Psoas muscle (tissue), 7 donors: ENCODE measurements at regions not wholly inside any gene's neighbourhood (a gene's known extent, or its start where the extent isn't known, plus 50 kb on each side); places are given as distances from the start of the nearest gene placed in this dataset.

ENCODE experiments used
- ATAC-seq, 4 donors: fragments of 200-7000 bp; cut with Tn5 transposase; one replicate each; pipeline ENCODE4 v1.9.1; 2020; ENCODE audit warnings: moderate library complexity in 3 of 4, mild to moderate bottlenecking in 2 of 4
- DNase-seq, 2 donors: peaks; one replicate each; pipeline ENCODE4 v3.0.0-alpha.2; 2020
- H3K27ac ChIP-seq: fragments of 200-600 bp; one replicate; pipeline ENCODE4 v1.8.0; 2022
- H3K27me3 ChIP-seq, 3 donors: fragments of 200-600 bp in 1 of 3; one replicate each; pipeline versions ENCODE4 v1.6.1 to v1.8.0; 2013 to 2022; ENCODE audit warnings: low read length in 2 of 3, mild to moderate bottlenecking in 2 of 3, moderate library complexity in 1 of 3; ENCODE audit not compliant: insufficient read depth in 3 of 3
- H3K36me3 ChIP-seq, 2 donors: fragments of 200-600 bp in 1 of 2; one replicate each; pipeline versions ENCODE4 v1.6.1 to v1.8.0; 2013 to 2022; ENCODE audit warnings: low read depth in 1 of 2, mild to moderate bottlenecking in 1 of 2, moderate library complexity in 1 of 2; ENCODE audit not compliant: insufficient read depth in 1 of 2
- H3K4me1 ChIP-seq: fragments of 200-600 bp; one replicate; pipeline ENCODE4 v1.8.0; 2022
- H3K4me3 ChIP-seq: fragments of 200-600 bp; one replicate; pipeline ENCODE4 v1.8.0; 2022; ENCODE audit warnings: mild to moderate bottlenecking
- H3K9me3 ChIP-seq: fragments of 200-600 bp; one replicate; pipeline ENCODE4 v1.8.0; 2022
- WGBS, 3 donors: extraction: QIAGEN DNeasy Blood & Tissue Kit; methylation state at CpG; one replicate each; pipeline versions ENCODE4 v1.1.6 to v1.1.7; 2013; 5-methylcytosine and 5-hydroxymethylcytosine counted together
- intact Hi-C, 2 donors: fragments of 100-400 bp; cut with DNase I; formaldehyde crosslinking; loops; one replicate each; pipeline versions ENCODE4 v1.11.0 to v1.14.2; 2022
- TF ChIP-seq, protein P1 (sequence below): fragments of 200-600 bp; IDR thresholded peaks from one replicate; pipeline ENCODE4 v1.8.0; 2022; ENCODE audit warnings: antibody characterized with exemption
- donor health status: healthy with polysubstance abuse.
- donor health status: DM: no; HTN: no; CAD: no; lungs with moderate emphysema.
- donor health status: Bipolar disorder and iron deficiency.
- donor health status: healthy.
- donor health status: DM: yes; HTN: yes; CAD: no.
- donor health status: DM: no; HTN: no; CAD: no.
- donor health status: DM: yes; HTN: yes; CAD: no.

DNA sequence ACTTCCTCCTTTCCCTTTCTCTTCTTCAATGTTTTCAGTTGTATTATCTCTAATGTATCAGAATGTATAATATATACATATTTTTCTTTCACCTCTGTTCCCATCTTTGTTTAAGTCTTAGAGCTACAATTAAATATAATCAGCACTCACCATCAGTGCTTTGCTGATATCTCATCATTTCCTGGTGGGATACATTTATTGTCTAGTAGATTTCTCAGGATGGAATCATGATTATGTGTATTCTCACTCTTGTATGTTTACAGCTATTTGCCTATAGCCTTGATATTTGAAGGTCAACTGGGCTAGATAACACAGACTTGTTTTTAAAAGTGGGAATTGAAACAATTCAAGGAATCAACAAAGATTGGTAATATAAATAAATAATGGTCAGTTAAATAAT lies 124.9 kb upstream of the EEA1 start:
- Histone ChIP-seq H3K4me1 (peaks cover 10% of the 10 kb centered on the region), H3K9me3 (no peaks in the 10 kb centered on the region), H3K36me3 (no peaks in the 10 kb centered on the region), H3K27ac (no peak overlapping the region), H3K4me3 (no peak overlapping the region), H3K27me3 (no peaks in the 10 kb centered on the region)
- no peak for ATAC-seq
- intact Hi-C loops: no loop called here
- TF ChIP-seq, protein P1, sequence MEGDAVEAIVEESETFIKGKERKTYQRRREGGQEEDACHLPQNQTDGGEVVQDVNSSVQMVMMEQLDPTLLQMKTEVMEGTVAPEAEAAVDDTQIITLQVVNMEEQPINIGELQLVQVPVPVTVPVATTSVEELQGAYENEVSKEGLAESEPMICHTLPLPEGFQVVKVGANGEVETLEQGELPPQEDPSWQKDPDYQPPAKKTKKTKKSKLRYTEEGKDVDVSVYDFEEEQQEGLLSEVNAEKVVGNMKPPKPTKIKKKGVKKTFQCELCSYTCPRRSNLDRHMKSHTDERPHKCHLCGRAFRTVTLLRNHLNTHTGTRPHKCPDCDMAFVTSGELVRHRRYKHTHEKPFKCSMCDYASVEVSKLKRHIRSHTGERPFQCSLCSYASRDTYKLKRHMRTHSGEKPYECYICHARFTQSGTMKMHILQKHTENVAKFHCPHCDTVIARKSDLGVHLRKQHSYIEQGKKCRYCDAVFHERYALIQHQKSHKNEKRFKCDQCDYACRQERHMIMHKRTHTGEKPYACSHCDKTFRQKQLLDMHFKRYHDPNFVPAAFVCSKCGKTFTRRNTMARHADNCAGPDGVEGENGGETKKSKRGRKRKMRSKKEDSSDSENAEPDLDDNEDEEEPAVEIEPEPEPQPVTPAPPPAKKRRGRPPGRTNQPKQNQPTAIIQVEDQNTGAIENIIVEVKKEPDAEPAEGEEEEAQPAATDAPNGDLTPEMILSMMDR: no peak
- no peak for DNase-seq

DNA sequence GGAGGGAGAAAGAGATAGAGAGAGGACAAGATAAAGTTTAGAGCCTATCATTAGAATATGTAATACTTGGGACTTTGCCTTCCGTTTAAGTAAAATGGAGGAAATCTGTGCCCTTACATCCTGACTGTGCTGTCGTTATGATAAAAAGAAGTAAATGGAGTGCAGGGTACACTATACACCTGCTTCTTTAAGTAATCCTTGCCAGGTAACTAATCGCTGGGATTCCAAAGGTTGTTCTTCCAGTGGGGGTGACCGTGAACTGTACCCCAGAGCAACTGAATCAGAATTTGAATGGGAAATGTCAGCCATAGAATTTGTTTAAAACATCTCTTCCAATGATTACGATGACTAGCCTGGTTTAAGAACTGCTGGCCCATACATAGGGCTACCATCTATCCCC lies 126.1 kb upstream of the EEA1 start:
- no peaks in the 10 kb centered on the region for H3K36me3 ChIP-seq
- no peak for DNase-seq
- H3K27ac ChIP-seq: no peak overlapping the region
- H3K4me1 ChIP-seq: peaks cover 13% of the 10 kb centered on the region
- TF ChIP-seq, protein P1: no peak
- H3K27me3 ChIP-seq: no peaks in the 10 kb centered on the region
- no peak overlapping the region for H3K4me3 ChIP-seq
- H3K9me3 ChIP-seq: no peaks in the 10 kb centered on the region
- WGBS, 3 donors: 93 to 96% (median 94%) methylated on average over 5 of the region's 5 CpGs
- ATAC-seq: no peak
- intact Hi-C loops: no loop called here

DNA sequence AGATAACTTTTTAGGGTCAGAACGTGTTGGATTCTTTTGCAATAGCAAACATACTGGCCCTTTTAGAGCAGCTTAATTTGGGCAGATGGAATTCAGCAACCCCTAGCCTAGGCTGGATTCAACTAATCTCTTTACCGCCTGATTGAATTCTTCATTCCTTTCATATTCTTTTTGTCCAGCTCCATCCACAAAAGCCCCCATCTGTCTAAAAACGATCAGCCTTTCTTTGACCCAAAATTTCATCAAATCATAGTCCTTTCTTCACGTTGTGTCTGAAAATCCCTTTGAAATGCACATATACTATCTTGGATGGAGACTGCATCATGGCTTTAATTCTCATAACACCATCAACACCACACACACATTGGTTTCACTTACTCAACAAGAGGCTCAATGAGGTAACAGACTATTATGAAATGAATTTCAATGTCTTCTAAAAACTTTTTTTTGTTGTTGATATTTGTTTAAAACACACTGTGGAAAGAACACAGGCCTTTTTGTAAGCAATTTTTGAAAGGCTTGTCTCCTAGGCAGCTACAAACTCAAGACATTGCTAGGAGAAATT lies 128.0 kb upstream of the EEA1 start:
- ATAC-seq (no peak), DNase-seq (no peak)
- 51 to 70% (median 62%) methylated on average over 4 of the region's 4 CpGs for WGBS, 3 donors
- Histone ChIP-seq H3K9me3 (no peaks in the 10 kb centered on the region), H3K27me3 (no peaks in the 10 kb centered on the region), H3K4me1 (peaks cover 25% of the 10 kb centered on the region), H3K4me3 (no peak overlapping the region), H3K27ac (no peak overlapping the region), H3K36me3 (no peaks in the 10 kb centered on the region)
- intact Hi-C loops: no loop called here
- TF ChIP-seq, protein P1: no peak

DNA sequence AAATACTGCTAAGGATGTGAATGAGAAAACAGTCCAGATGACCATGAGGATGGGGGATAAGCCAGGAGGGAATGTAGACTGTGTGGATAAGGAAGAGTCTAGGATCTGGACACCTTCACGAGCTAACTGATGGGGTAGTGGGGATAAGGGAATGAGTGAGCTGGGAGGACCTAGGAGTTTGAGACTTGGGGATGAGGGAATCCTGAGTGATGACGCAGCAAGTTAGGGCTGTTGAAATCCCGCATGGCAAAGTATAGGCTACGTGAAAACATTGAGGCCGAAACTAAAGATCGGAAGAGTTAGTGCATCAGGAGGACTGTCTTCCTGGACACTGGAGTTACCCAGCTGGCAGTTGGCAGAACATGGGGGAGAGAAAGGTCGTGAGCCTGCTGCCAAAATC lies 129.2 kb upstream of the EEA1 start:
- H3K4me3 ChIP-seq: no peak overlapping the region
- 57 to 75% (median 73%) methylated on average over 7 of the region's 7 CpGs for WGBS, 3 donors
- ATAC-seq (no peak), DNase-seq (no peak)
- TF ChIP-seq, protein P1: no peak
- no peaks in the 10 kb centered on the region for H3K9me3 ChIP-seq
- intact Hi-C loops: no loop called here
- peaks cover 27% of the 10 kb centered on the region for H3K4me1 ChIP-seq
- H3K36me3 ChIP-seq: no peaks in the 10 kb centered on the region
- no peak overlapping the region for H3K27ac ChIP-seq
- no peaks in the 10 kb centered on the region for H3K27me3 ChIP-seq

DNA sequence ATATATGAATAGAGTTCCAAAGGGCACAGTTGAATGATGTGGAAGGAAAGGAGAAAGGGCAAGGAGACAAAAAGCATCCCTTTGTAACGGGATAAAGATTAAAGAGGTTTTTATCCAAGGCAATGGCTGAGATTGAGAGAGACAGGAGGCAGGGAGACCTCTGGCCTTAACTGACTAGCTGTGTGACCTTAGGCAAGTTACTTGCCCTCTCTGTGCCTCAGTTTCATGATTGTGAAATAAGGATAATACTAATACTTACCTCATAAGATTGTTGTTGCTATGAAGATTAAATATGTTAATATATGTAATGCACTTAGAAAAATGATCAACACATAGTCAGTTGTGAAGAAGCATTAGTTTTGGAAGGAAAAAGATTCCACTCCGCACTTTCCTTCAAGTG lies 130.2 kb upstream of the EEA1 start:
- intact Hi-C loops: no loop called here
- no peaks in the 10 kb centered on the region for H3K9me3 ChIP-seq
- ATAC-seq: no peak
- no peaks in the 10 kb centered on the region for H3K36me3 ChIP-seq
- no peaks in the 10 kb centered on the region for H3K27me3 ChIP-seq
- no peak overlapping the region for H3K27ac ChIP-seq
- H3K4me1 ChIP-seq: peaks cover 27% of the 10 kb centered on the region
- DNase-seq: no peak
- WGBS, 3 donors: 96 to 100% (median 97%) methylated on average over 2 of the region's 2 CpGs
- TF ChIP-seq, protein P1: no peak
- no peak overlapping the region for H3K4me3 ChIP-seq
